HCT116 (cell line): ENCODE measurements at regions not wholly inside any gene's neighbourhood (a gene's known extent, or its start where the extent isn't known, plus 50 kb on each side); places are given as distances from the start of the nearest gene placed in this dataset.

Experiments
- ATAC-seq: fragments of 200-7000 bp; cut with Tn5 transposase; 2 replicates; pipeline ENCODE4 v1.9.1; 2020; ENCODE audit warnings: mild to moderate bottlenecking, moderate library complexity
- BruUV-seq: library from RNA; stranded (reverse); fragments of 400-500 nt; replicated peaks from 2 replicates; lab custom pipeline; 2021; lab: Mats Ljungman, UMichigan
- CTCF ChIA-PET: fragments of 300-600 bp; sonication (Branson Sonifier 250); formaldehyde crosslinking; loops from one replicate; lab custom pipeline; 2021; ENCODE audit warnings: antibody characterized with exemption; lab: Charles Lee
- POLR2A ChIA-PET: fragments of 300-600, 350-600 bp; sonication (Branson Sonifier 250); formaldehyde crosslinking; loops from one replicate; lab custom pipeline; 2021; ENCODE audit warnings: antibody characterized with exemption; lab: Charles Lee
- RAD21 ChIA-PET, 2 experiments: fragments of 300-600 bp; sonication (Branson Sonifier 250); formaldehyde crosslinking; loops; one replicate each; lab custom pipeline; 2023; ENCODE audit warnings: low total read pairs in 2 of 2; ENCODE audit not compliant: uncharacterized antibody in 2 of 2, unreplicated experiment in 2 of 2, low non-redundant PET in 1 of 2; lab: Charles Lee
- DNase-seq: peaks from one replicate; pipeline ENCODE4 v3.0.0-alpha.2; 2010; ENCODE audit warnings: low read depth, low spot score
- H2AFZ ChIP-seq: fragments of 200-600 bp; shearing (Covaris generic), sonication (generic); 2 replicates; pipeline ENCODE4 v1.6.1; 2017; ENCODE audit warnings: low read depth, mixed run types, mixed read lengths, antibody characterized with exemption, low read length; ENCODE audit not compliant: poor library complexity, severe bottlenecking
- H3K27ac ChIP-seq: 2 replicates; pipeline ENCODE4 v1.5.1; 2012; ENCODE audit warnings: low read depth, low read length
- H3K27me3 ChIP-seq: fragments of 200-600 bp; sonication (generic); 2 replicates; pipeline ENCODE4 v1.6.1; 2016; ENCODE audit warnings: mixed run types, low read length, mixed read lengths; ENCODE audit not compliant: insufficient read depth
- H3K36me3 ChIP-seq, 2 experiments: fragments of 200-500 bp in 1 of 2; fragments of 200-600 bp in 1 of 2; sonication (Bioruptor generic) in 1 of 2; sonication (generic) in 1 of 2; 2 replicates each; pipeline versions ENCODE4 v1.5.1 to v1.6.1; 2014 to 2016; ENCODE audit warnings: low read length in 2 of 2, inconsistent platforms in 1 of 2, mixed read lengths in 1 of 2, mixed run types in 1 of 2; ENCODE audit not compliant: insufficient read depth in 2 of 2, control insufficient read depth in 1 of 2
- H3K4me1 ChIP-seq, 2 experiments: fragments of 200-600 bp in 1 of 2; sonication (generic) in 1 of 2; 2 replicates each; pipeline versions ENCODE4 v1.5.1 to v1.6.1; 2012 to 2017; ENCODE audit warnings: low read length in 2 of 2, inconsistent platforms in 1 of 2, mild to moderate bottlenecking in 1 of 2, mixed read lengths in 1 of 2, mixed run types in 1 of 2, moderate library complexity in 1 of 2; ENCODE audit not compliant: insufficient read depth in 2 of 2, control insufficient read depth in 1 of 2
- H3K4me2 ChIP-seq: fragments of 200-600 bp; sonication (generic); 2 replicates; pipeline ENCODE4 v1.6.1; 2017; ENCODE audit warnings: mixed run types, low read length, mixed read lengths
- H3K4me3 ChIP-seq, 2 experiments: fragments of 200-600 bp in 1 of 2; sonication (generic) in 1 of 2; replicated peaks in 1 of 2; 2 replicates each; pipeline ENCODE4 v1.5.1; 2011 to 2016; ENCODE audit warnings: low read length in 2 of 2, control low read depth in 1 of 2, low read depth in 1 of 2, mild to moderate bottlenecking in 1 of 2, mixed read lengths in 1 of 2, mixed run types in 1 of 2
- H3K79me2 ChIP-seq: fragments of 200-600 bp; sonication (generic); 2 replicates; pipeline ENCODE4 v1.6.1; 2017; ENCODE audit warnings: mild to moderate bottlenecking, mixed run types, low read length, moderate library complexity, mixed read lengths; ENCODE audit not compliant: insufficient read depth
- H3K9ac ChIP-seq: fragments of 200-600 bp; sonication (generic); 2 replicates; pipeline ENCODE4 v1.6.1; 2016; ENCODE audit warnings: low read length, mixed read lengths
- H3K9me2 ChIP-seq: fragments of 200-600 bp; sonication (generic), shearing (Covaris generic); 2 replicates; pipeline ENCODE4 v1.6.1; 2017; ENCODE audit warnings: mixed run types, mild to moderate bottlenecking, moderate library complexity; ENCODE audit not compliant: insufficient read depth
- H3K9me3 ChIP-seq, 2 experiments: fragments of 200-500 bp in 1 of 2; fragments of 200-600 bp in 1 of 2; sonication (Bioruptor generic) in 1 of 2; sonication (generic) in 1 of 2; 2 replicates each; pipeline ENCODE4 v1.6.1; 2014 to 2017; ENCODE audit warnings: low read length in 2 of 2, mixed read lengths in 2 of 2, inconsistent platforms in 1 of 2, low read depth in 1 of 2, mild to moderate bottlenecking in 1 of 2, mixed run types in 1 of 2, moderate library complexity in 1 of 2; ENCODE audit not compliant: control insufficient read depth in 1 of 2, insufficient read depth in 1 of 2
- H4K20me1 ChIP-seq: fragments of 200-600 bp; sonication (generic), shearing (Covaris generic); 2 replicates; pipeline ENCODE4 v1.6.1; 2017; ENCODE audit warnings: mixed run types, mild to moderate bottlenecking, moderate library complexity; ENCODE audit not compliant: insufficient read depth
- ELF1 ChIP-seq: IDR thresholded peaks from 2 replicates; pipeline ENCODE4 v1.6.1; 2012; ENCODE audit warnings: low read depth, borderline replicate concordance
- EZH2 ChIP-seq: fragments of 200-600 bp; sonication (generic); IDR thresholded peaks from 2 replicates; pipeline ENCODE4 v1.6.1; 2017; ENCODE audit warnings: antibody characterized with exemption, mixed run types
- EZH2phosphoT487 ChIP-seq: fragments of 200-600 bp; IDR thresholded peaks from 2 replicates; pipeline ENCODE4 v1.6.1; 2018; ENCODE audit warnings: antibody characterized with exemption, borderline replicate concordance
- JUND ChIP-seq: IDR thresholded peaks from 2 replicates; pipeline ENCODE4 v1.6.1; 2012
- POLR2AphosphoS5 ChIP-seq: IDR thresholded peaks from 2 replicates; pipeline ENCODE4 v1.6.1; 2011; ENCODE audit warnings: mild to moderate bottlenecking, low read depth, low read length, moderate library complexity
- SP1 ChIP-seq: IDR thresholded peaks from 2 replicates; pipeline ENCODE4 v1.6.1; 2012; ENCODE audit warnings: low read depth
- SRF ChIP-seq: IDR thresholded peaks from 2 replicates; pipeline ENCODE4 v1.6.1; 2012; ENCODE audit warnings: low read depth
- ZFX ChIP-seq: fragments of 450-650 bp; IDR thresholded peaks from 2 replicates; pipeline ENCODE4 v1.6.1; 2017
- intact Hi-C: fragments of 100-400 bp; cut with micrococcal nuclease; formaldehyde crosslinking; loops from 2 replicates; pipeline ENCODE4 v1.10.0; 2022
- TF ChIP-seq, protein P1 (sequence below): IDR thresholded peaks from 2 replicates; pipeline ENCODE4 v1.6.1; 2012; ENCODE audit warnings: low read depth
- TF ChIP-seq, protein P2 (sequence below), 3 experiments: fragments of 200-600 bp in 1 of 3; sonication (generic) in 1 of 3; IDR thresholded peaks in 2 of 3; conservative IDR thresholded peaks in 1 of 3; 2 replicates each; pipeline ENCODE4 v1.5.1; 2012 to 2017; ENCODE audit warnings: low read depth in 2 of 3, low read length in 2 of 3, antibody characterized with exemption in 1 of 3, borderline replicate concordance in 1 of 3, control low read depth in 1 of 3, mild to moderate bottlenecking in 1 of 3, mixed read lengths in 1 of 3, mixed run types in 1 of 3, moderate library complexity in 1 of 3; ENCODE audit not compliant: insufficient read depth in 1 of 3
- TF ChIP-seq, protein P3 (sequence below): IDR thresholded peaks from 2 replicates; pipeline ENCODE4 v1.6.1; 2012

DNA sequence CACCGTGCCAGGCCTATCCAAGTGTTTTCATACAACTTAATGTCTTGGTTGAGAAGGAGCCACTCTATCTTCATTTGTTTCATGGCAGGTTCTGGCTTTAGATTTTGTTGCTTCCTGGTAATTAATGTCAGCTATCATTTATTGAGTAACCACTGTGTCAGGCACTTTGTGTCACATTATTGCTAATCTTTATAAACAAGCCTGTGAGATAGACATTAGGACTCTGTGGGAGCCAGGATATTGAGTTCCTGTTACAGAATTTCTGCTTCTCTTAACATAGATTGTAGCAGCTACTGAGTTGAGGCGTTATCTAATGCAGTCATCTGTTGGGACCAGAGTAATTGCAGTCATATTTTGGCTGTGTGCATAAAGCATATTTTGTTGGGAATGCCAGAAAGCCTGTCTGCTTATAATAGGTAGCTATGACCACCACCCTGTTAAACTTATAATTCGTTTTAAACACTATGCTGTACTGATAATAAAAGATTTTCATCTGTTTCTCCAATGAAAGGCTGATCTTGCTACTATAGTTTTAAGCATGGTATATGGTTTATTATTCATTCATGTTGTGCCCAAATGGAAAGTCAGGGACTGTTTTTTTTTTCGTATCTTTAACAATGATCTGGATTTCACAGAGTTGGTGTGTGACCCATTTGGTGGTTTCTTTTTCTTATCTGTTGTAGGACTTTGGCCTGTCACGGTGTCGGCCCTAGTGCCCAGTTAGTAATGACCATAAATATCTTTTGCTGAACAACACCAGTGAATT lies 432.6 kb downstream of the PCNX1 start:
- RAD21 ChIA-PET: no interaction called here
- no peak overlapping the region for H3K4me3 ChIP-seq
- no peak overlapping the region for H3K4me2 ChIP-seq
- no peak for TF ChIP-seq EZH2phosphoT487
- TF ChIP-seq EZH2: no peak
- TF ChIP-seq, protein P1, sequence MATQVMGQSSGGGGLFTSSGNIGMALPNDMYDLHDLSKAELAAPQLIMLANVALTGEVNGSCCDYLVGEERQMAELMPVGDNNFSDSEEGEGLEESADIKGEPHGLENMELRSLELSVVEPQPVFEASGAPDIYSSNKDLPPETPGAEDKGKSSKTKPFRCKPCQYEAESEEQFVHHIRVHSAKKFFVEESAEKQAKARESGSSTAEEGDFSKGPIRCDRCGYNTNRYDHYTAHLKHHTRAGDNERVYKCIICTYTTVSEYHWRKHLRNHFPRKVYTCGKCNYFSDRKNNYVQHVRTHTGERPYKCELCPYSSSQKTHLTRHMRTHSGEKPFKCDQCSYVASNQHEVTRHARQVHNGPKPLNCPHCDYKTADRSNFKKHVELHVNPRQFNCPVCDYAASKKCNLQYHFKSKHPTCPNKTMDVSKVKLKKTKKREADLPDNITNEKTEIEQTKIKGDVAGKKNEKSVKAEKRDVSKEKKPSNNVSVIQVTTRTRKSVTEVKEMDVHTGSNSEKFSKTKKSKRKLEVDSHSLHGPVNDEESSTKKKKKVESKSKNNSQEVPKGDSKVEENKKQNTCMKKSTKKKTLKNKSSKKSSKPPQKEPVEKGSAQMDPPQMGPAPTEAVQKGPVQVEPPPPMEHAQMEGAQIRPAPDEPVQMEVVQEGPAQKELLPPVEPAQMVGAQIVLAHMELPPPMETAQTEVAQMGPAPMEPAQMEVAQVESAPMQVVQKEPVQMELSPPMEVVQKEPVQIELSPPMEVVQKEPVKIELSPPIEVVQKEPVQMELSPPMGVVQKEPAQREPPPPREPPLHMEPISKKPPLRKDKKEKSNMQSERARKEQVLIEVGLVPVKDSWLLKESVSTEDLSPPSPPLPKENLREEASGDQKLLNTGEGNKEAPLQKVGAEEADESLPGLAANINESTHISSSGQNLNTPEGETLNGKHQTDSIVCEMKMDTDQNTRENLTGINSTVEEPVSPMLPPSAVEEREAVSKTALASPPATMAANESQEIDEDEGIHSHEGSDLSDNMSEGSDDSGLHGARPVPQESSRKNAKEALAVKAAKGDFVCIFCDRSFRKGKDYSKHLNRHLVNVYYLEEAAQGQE: no peak
- no peak for TF ChIP-seq ZFX
- CTCF ChIA-PET: no interaction called here
- H3K36me3 ChIP-seq: no peaks in the 10 kb centered on the region
- no TSS peak for BruUV-seq
- no peaks in the 10 kb centered on the region for H3K9me3 ChIP-seq
- H3K27ac ChIP-seq: no peak overlapping the region
- intact Hi-C loops: no loop called here
- H3K4me1 ChIP-seq: no peaks in the 10 kb centered on the region
- H3K9ac ChIP-seq: no peak overlapping the region
- H3K9me2 ChIP-seq: no peaks in the 10 kb centered on the region
- DNase-seq (no peak), ATAC-seq (no peak)
- no peaks in the 10 kb centered on the region for H3K27me3 ChIP-seq
- H2AFZ ChIP-seq: no peak overlapping the region
- H4K20me1 ChIP-seq: no peaks in the 10 kb centered on the region
- peaks cover 47% of the 10 kb centered on the region for H3K79me2 ChIP-seq
- POLR2A ChIA-PET: interaction anchor here (1.1 kb wide), 1 partner anchor 18 kb away, joined by 3 read pairs; no protein-coding TSS in a partner anchor

DNA sequence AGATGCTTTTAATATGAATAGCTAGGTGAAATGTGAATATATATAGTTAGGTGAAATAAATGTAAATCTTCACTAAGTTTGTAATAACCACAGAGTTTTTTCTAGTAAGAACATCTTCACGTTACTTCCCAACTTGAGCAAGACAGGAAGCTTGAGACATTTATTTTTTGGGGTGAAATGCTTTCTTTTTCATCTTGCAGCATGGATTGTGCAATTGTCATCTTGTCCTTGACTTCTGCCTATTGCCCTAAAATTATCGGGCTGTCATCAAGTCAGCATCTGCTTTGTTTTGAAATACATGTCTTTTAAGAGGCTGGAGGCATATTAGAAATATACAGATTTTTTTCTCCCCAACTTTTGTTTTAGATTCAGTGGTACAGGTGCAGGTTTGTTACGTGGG lies 433.9 kb downstream of the PCNX1 start:
- no peaks in the 10 kb centered on the region for H3K9me3 ChIP-seq
- no peak overlapping the region for H2AFZ ChIP-seq
- no peak overlapping the region for H3K4me3 ChIP-seq
- no peak for ATAC-seq
- H3K4me1 ChIP-seq: no peaks in the 10 kb centered on the region
- CTCF ChIA-PET: no interaction called here
- no peaks in the 10 kb centered on the region for H4K20me1 ChIP-seq
- no peaks in the 10 kb centered on the region for H3K9me2 ChIP-seq
- H3K9ac ChIP-seq: no peak overlapping the region
- H3K79me2 ChIP-seq: peaks cover 43% of the 10 kb centered on the region
- H3K36me3 ChIP-seq: no peaks in the 10 kb centered on the region
- no peak overlapping the region for H3K27ac ChIP-seq
- no peak for DNase-seq
- RAD21 ChIA-PET: no interaction called here
- intact Hi-C loops: no loop called here
- no peaks in the 10 kb centered on the region for H3K27me3 ChIP-seq
- POLR2A ChIA-PET: no interaction called here
- no TSS peak for BruUV-seq
- H3K4me2 ChIP-seq: no peak overlapping the region
- TF ChIP-seq SP1: no peak
- TF ChIP-seq, protein P2, sequence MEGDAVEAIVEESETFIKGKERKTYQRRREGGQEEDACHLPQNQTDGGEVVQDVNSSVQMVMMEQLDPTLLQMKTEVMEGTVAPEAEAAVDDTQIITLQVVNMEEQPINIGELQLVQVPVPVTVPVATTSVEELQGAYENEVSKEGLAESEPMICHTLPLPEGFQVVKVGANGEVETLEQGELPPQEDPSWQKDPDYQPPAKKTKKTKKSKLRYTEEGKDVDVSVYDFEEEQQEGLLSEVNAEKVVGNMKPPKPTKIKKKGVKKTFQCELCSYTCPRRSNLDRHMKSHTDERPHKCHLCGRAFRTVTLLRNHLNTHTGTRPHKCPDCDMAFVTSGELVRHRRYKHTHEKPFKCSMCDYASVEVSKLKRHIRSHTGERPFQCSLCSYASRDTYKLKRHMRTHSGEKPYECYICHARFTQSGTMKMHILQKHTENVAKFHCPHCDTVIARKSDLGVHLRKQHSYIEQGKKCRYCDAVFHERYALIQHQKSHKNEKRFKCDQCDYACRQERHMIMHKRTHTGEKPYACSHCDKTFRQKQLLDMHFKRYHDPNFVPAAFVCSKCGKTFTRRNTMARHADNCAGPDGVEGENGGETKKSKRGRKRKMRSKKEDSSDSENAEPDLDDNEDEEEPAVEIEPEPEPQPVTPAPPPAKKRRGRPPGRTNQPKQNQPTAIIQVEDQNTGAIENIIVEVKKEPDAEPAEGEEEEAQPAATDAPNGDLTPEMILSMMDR (IDR thresholded peaks at IDR 0.05 in 2 of 3, conservative IDR thresholded peaks at IDR 0.05 in 1 of 3; ENCODE audit: borderline replicate concordance in 1 of 3, insufficient read depth in 1 of 3, low read depth in 2 of 3, low read length in 2 of 3): no peak
- no peak for TF ChIP-seq SRF
- no peak for TF ChIP-seq ZFX
- no peak for TF ChIP-seq JUND
- no peak for TF ChIP-seq POLR2AphosphoS5
- TF ChIP-seq EZH2phosphoT487: no peak
- TF ChIP-seq, protein P3, sequence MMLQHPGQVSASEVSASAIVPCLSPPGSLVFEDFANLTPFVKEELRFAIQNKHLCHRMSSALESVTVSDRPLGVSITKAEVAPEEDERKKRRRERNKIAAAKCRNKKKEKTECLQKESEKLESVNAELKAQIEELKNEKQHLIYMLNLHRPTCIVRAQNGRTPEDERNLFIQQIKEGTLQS: no peak
- no peak for TF ChIP-seq ELF1
